CD14-positive monocyte (primary cell): ENCODE measurements at regions not wholly inside any gene's neighbourhood (a gene's known extent, or its start where the extent isn't known, plus 50 kb on each side); places are given as distances from the start of the nearest gene placed in this dataset.

Source experiments
- DNase-seq, 3 donors: peaks; one replicate each; pipeline ENCODE4 v3.0.0-alpha.2; 2011 to 2022
- H2AFZ ChIP-seq: 2 replicates; pipeline ENCODE4 v1.6.0; 2012; ENCODE audit warnings: mild to moderate bottlenecking, low read depth, low read length, inconsistent platforms; ENCODE audit not compliant: insufficient read depth, poor library complexity, severe bottlenecking
- H3K27ac ChIP-seq, 2 donors: 1 replicate in 1 of 2; 2 replicates in 1 of 2; pipeline ENCODE4 v1.5.1; 2012 to 2013; ENCODE audit warnings: low read length in 2 of 2, control low read depth in 1 of 2, inconsistent platforms in 1 of 2, low read depth in 1 of 2, mild to moderate bottlenecking in 1 of 2
- H3K27me3 ChIP-seq, 2 donors: one replicate each; pipeline versions ENCODE4 v1.6.0 to v1.6.1; 2011 to 2013; ENCODE audit warnings: low read length in 2 of 2; ENCODE audit not compliant: control insufficient read depth in 2 of 2, insufficient read depth in 2 of 2
- H3K36me3 ChIP-seq, 2 donors: replicated peaks in 1 of 2; 1 replicate in 1 of 2; 2 replicates in 1 of 2; pipeline versions ENCODE4 v1.5.1 to v1.6.1; 2012 to 2013; ENCODE audit warnings: low read length in 2 of 2, control low read depth in 1 of 2, inconsistent platforms in 1 of 2, mild to moderate bottlenecking in 1 of 2; ENCODE audit not compliant: insufficient read depth in 2 of 2, control insufficient read depth in 1 of 2
- H3K4me1 ChIP-seq, 2 donors: 1 replicate in 1 of 2; 2 replicates in 1 of 2; pipeline versions ENCODE4 v1.5.1 to v1.6.1; 2012 to 2013; ENCODE audit warnings: low read length in 2 of 2, control low read depth in 1 of 2, inconsistent platforms in 1 of 2, mild to moderate bottlenecking in 1 of 2, moderate library complexity in 1 of 2; ENCODE audit not compliant: insufficient read depth in 2 of 2, control insufficient read depth in 1 of 2
- H3K4me2 ChIP-seq: replicated peaks from 2 replicates; pipeline ENCODE3; 2012; ENCODE audit warnings: low read length, moderate library complexity, mild to moderate bottlenecking; ENCODE audit not compliant: poor library complexity, severe bottlenecking; ENCODE audit errors: extremely low read depth
- H3K4me3 ChIP-seq, 3 experiments: fragments of 200-600 bp in 1 of 3; sonication (generic) in 1 of 3; replicated peaks in 1 of 3; 1 replicate in 2 of 3; 2 replicates in 1 of 3; pipeline ENCODE4 v1.5.1; 2011 to 2013; ENCODE audit warnings: low read length in 3 of 3, mild to moderate bottlenecking in 3 of 3, control low read depth in 2 of 3, low read depth in 2 of 3, inconsistent platforms in 1 of 3, moderate library complexity in 1 of 3
- H3K79me2 ChIP-seq: 2 replicates; pipeline ENCODE4 v1.6.0; 2012; ENCODE audit warnings: mild to moderate bottlenecking, control low read depth, inconsistent platforms, low read length, moderate library complexity; ENCODE audit not compliant: insufficient read depth
- H3K9ac ChIP-seq: 2 replicates; pipeline ENCODE4 v1.6.0; 2017; ENCODE audit warnings: low read length, mild to moderate bottlenecking; ENCODE audit not compliant: insufficient read depth, poor library complexity, severe bottlenecking
- H3K9me3 ChIP-seq, 2 donors: replicated peaks in 1 of 2; 1 replicate in 1 of 2; 2 replicates in 1 of 2; pipeline versions ENCODE4 v1.5.1 to v1.6.1; 2012 to 2013; ENCODE audit warnings: low read length in 2 of 2, control low read depth in 1 of 2; ENCODE audit not compliant: control insufficient read depth in 1 of 2, insufficient read depth in 1 of 2
- H4K20me1 ChIP-seq: 2 replicates; pipeline ENCODE4 v1.6.0; 2012; ENCODE audit warnings: mild to moderate bottlenecking, low read length, control low read depth, moderate library complexity; ENCODE audit not compliant: insufficient read depth
- H3K27ac Mint-ChIP-seq, 7 donors: one replicate each; pipeline ENCODE4 v1.8.0; 2020; ENCODE audit warnings: mild to moderate bottlenecking in 7 of 7, mixed read lengths in 7 of 7, moderate library complexity in 6 of 7, inconsistent platforms in 2 of 7
- H3K27me3 Mint-ChIP-seq, 3 donors: one replicate each; pipeline ENCODE4 v1.8.0; 2021 to 2022; ENCODE audit warnings: low read depth in 3 of 3, mild to moderate bottlenecking in 3 of 3, mixed read lengths in 3 of 3, moderate library complexity in 3 of 3, inconsistent platforms in 1 of 3
- H3K36me3 Mint-ChIP-seq, 2 donors: one replicate each; pipeline ENCODE4 v1.8.0; 2020; ENCODE audit warnings: mixed read lengths in 2 of 2, inconsistent platforms in 1 of 2, mild to moderate bottlenecking in 1 of 2
- H3K4me1 Mint-ChIP-seq: one replicate; pipeline ENCODE4 v1.8.0; 2020; ENCODE audit warnings: mild to moderate bottlenecking, mixed read lengths
- H3K4me3 Mint-ChIP-seq, 2 donors: one replicate each; pipeline ENCODE4 v1.8.0; 2020; ENCODE audit warnings: mild to moderate bottlenecking in 2 of 2, mixed read lengths in 2 of 2, moderate library complexity in 1 of 2
- H3K9me3 Mint-ChIP-seq, 7 donors: one replicate each; pipeline ENCODE4 v1.8.0; 2020 to 2022; ENCODE audit warnings: mixed read lengths in 7 of 7, mild to moderate bottlenecking in 6 of 7, moderate library complexity in 6 of 7, inconsistent platforms in 2 of 7
- WGBS: methylation state at CpG from one replicate; pipeline ENCODE4 v1.1.5; 2013; ENCODE audit warnings: missing lambda C conversion rate; ENCODE audit not compliant: insufficient coverage; 5-methylcytosine and 5-hydroxymethylcytosine counted together
- intact Hi-C, 2 donors: fragments of 100-400 bp; cut with micrococcal nuclease; formaldehyde crosslinking; loops; one replicate each; pipeline versions ENCODE4 v1.15.0 to v1.15.1; 2023
- TF ChIP-seq, protein P1 (sequence below): fragments of 200-600 bp; IDR thresholded peaks from one replicate; pipeline ENCODE4 v1.8.0; 2022; ENCODE audit warnings: antibody characterized with exemption, mild to moderate bottlenecking

DNA sequence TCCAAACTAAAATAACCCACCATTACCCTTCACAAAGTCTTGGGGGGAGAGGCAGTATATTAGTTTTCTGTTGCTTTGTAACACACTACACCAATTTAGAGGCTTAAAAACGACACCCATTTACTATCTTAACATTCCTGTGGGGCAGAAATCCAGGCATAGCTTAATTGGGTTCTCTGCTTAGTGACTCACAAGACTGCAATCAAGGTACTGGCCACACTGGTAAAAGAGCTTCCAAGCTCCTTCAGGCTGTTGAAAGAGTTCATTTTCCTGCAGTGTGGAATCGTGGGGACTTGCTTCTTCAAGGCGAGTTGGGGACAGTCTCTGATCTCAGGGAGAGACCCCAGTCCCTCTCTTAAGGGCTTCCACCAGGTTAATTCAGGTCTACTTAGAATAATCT lies 139.1 kb downstream of the XPNPEP1 start:
- Histone ChIP-seq H3K4me3 (no peak overlapping the region), H3K4me1 (no peaks in the 10 kb centered on the region), H2AFZ (no peak overlapping the region), H3K9me3 (no peaks in the 10 kb centered on the region), H4K20me1 (no peaks in the 10 kb centered on the region), H3K27me3 (no peaks in the 10 kb centered on the region), H3K79me2 (no peaks in the 10 kb centered on the region), H3K9ac (no peak overlapping the region), H3K4me2 (no peak overlapping the region), H3K27ac (no peak overlapping the region), H3K36me3 (no peaks in the 10 kb centered on the region)
- intact Hi-C loops = no loop called here
- TF ChIP-seq, protein P1, sequence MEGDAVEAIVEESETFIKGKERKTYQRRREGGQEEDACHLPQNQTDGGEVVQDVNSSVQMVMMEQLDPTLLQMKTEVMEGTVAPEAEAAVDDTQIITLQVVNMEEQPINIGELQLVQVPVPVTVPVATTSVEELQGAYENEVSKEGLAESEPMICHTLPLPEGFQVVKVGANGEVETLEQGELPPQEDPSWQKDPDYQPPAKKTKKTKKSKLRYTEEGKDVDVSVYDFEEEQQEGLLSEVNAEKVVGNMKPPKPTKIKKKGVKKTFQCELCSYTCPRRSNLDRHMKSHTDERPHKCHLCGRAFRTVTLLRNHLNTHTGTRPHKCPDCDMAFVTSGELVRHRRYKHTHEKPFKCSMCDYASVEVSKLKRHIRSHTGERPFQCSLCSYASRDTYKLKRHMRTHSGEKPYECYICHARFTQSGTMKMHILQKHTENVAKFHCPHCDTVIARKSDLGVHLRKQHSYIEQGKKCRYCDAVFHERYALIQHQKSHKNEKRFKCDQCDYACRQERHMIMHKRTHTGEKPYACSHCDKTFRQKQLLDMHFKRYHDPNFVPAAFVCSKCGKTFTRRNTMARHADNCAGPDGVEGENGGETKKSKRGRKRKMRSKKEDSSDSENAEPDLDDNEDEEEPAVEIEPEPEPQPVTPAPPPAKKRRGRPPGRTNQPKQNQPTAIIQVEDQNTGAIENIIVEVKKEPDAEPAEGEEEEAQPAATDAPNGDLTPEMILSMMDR = no peak
- Mint-ChIP-seq H3K27ac (no peak overlapping the region), H3K4me3 (no peak overlapping the region), H3K27me3 (peaks cover 0 to 11% (median 0%) of the 10 kb centered on the region in 3 donors), H3K9me3 (no peaks in the 10 kb centered on the region), H3K36me3 (no peaks in the 10 kb centered on the region), H3K4me1 (no peaks in the 10 kb centered on the region)
- no peak for DNase-seq
- no CpG with 5 or more reads among the region's 3 CpGs for WGBS

DNA sequence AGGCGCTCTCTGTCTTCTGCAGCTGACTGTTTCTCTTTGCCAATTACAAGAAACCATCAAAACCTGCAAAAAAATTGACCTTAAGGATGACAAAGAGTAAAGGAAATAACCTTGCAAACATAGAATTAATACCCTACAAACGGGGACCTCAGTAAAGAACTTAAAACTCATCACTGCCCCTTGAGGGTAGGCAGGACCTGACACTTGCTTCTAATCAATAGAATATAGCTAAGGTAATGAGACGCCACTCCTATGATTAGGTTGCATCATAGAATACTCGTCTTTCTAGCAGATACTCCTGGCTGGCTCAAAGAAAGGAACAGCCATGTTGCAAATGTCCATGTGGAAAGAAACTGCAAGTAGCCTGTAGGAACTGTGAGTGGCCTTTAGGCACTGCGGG lies 140.0 kb downstream of the XPNPEP1 start:
- intact Hi-C loops = no loop called here
- no peaks in the 10 kb centered on the region for H3K4me1 Mint-ChIP-seq
- H3K27ac ChIP-seq = no peak overlapping the region
- no peak overlapping the region for H3K9ac ChIP-seq
- no peaks in the 10 kb centered on the region for H3K9me3 ChIP-seq
- H3K4me3 Mint-ChIP-seq = no peak overlapping the region
- H3K4me1 ChIP-seq = no peaks in the 10 kb centered on the region
- H3K27me3 ChIP-seq = no peaks in the 10 kb centered on the region
- no peak overlapping the region for H3K4me2 ChIP-seq
- H3K27me3 Mint-ChIP-seq = peaks cover 0 to 7% (median 0%) of the 10 kb centered on the region in 3 donors
- no CpG with 5 or more reads among the region's 5 CpGs for WGBS
- no peaks in the 10 kb centered on the region for H3K36me3 Mint-ChIP-seq
- H2AFZ ChIP-seq = no peak overlapping the region
- H3K27ac Mint-ChIP-seq = no peak overlapping the region
- H3K9me3 Mint-ChIP-seq = no peaks in the 10 kb centered on the region
- H3K4me3 ChIP-seq = no peak overlapping the region
- no peak for DNase-seq
- H3K79me2 ChIP-seq = no peaks in the 10 kb centered on the region
- H3K36me3 ChIP-seq = no peaks in the 10 kb centered on the region
- no peaks in the 10 kb centered on the region for H4K20me1 ChIP-seq
- TF ChIP-seq, protein P1 = no peak
